H1 (cell line): ENCODE measurements at regions not wholly inside any gene's neighbourhood (a gene's known extent, or its start where the extent isn't known, plus 50 kb on each side); places are given as distances from the start of the nearest gene placed in this dataset.

ENCODE experiments used
- CTCF ChIA-PET: fragments of 300-600 bp; sonication (Branson Sonifier 250); formaldehyde crosslinking; loops from one replicate; lab custom pipeline; 2021; ENCODE audit not compliant: partially characterized antibody; lab: Charles Lee
- POLR2A ChIA-PET: fragments of 300-600 bp; sonication (Branson Sonifier 250); formaldehyde crosslinking; loops from one replicate; lab custom pipeline; 2021; ENCODE audit warnings: inconsistent platforms; ENCODE audit not compliant: partially characterized antibody; lab: Charles Lee
- DNase-seq, 2 experiments: peaks; one replicate each; pipeline versions ENCODE4 v3.0.0 to v3.0.0-alpha.2; 2010 to 2022; ENCODE audit warnings: low spot score in 2 of 2, low read depth in 1 of 2, mixed read lengths in 1 of 2
- FAIRE-seq: peaks from 2 replicates; lab custom pipeline; 2011; peaks lifted over from hg19 to GRCh38; lab: Jason Lieb, UNC
- H2AFZ ChIP-seq: 2 replicates; pipeline ENCODE4 v1.8.1; 2012; ENCODE audit warnings: low read length, inconsistent platforms
- H2AK5ac ChIP-seq: 2 replicates; pipeline ENCODE4 v1.6.1; 2013; ENCODE audit warnings: low read depth, low read length
- H2BK120ac ChIP-seq: replicated peaks from 2 replicates; pipeline ENCODE3; 2013; ENCODE audit warnings: low read depth, low read length, inconsistent platforms
- H2BK12ac ChIP-seq: 2 replicates; pipeline ENCODE4 v1.6.1; 2013; ENCODE audit warnings: low read depth, low read length
- H2BK15ac ChIP-seq: 2 replicates; pipeline ENCODE4 v1.6.1; 2013; ENCODE audit warnings: low read length
- H2BK20ac ChIP-seq: 2 replicates; pipeline ENCODE4 v1.6.1; 2013; ENCODE audit warnings: low read length
- H2BK5ac ChIP-seq: 2 replicates; pipeline ENCODE4 v1.6.1; 2013; ENCODE audit warnings: low read depth, low read length
- H3K14ac ChIP-seq: 2 replicates; pipeline ENCODE4 v1.6.1; 2013; ENCODE audit warnings: inconsistent platforms; ENCODE audit not compliant: insufficient read length
- H3K18ac ChIP-seq: 2 replicates; pipeline ENCODE4 v1.6.1; 2013; ENCODE audit warnings: low read length; ENCODE audit errors: extremely low read depth
- H3K23ac ChIP-seq: 2 replicates; pipeline ENCODE4 v1.6.1; 2013; ENCODE audit warnings: inconsistent platforms; ENCODE audit not compliant: insufficient read length
- H3K23me2 ChIP-seq: 2 replicates; pipeline ENCODE4 v1.6.1; 2013; ENCODE audit warnings: low read depth, low read length
- H3K27ac ChIP-seq: 2 replicates; pipeline ENCODE4 v1.6.1; 2011; ENCODE audit warnings: low read depth, low read length, inconsistent platforms
- H3K27me3 ChIP-seq, 4 experiments: replicated peaks in 1 of 4; 1 replicate in 1 of 4; 2 replicates in 3 of 4; pipeline versions ENCODE4 v1.6.1 to v1.8.1; 2011 to 2013; ENCODE audit warnings: low read length in 3 of 4, mild to moderate bottlenecking in 3 of 4, inconsistent platforms in 2 of 4, mixed read lengths in 2 of 4, moderate library complexity in 1 of 4; ENCODE audit not compliant: control insufficient read depth in 3 of 4, insufficient read depth in 3 of 4; ENCODE audit errors: extremely low read depth in 1 of 4
- H3K36me3 ChIP-seq, 4 experiments: 2 replicates each; pipeline versions ENCODE4 v1.6.1 to v1.8.1; 2011 to 2013; ENCODE audit warnings: mild to moderate bottlenecking in 4 of 4, low read length in 3 of 4, moderate library complexity in 2 of 4, control low read depth in 1 of 4, inconsistent platforms in 1 of 4; ENCODE audit not compliant: insufficient read depth in 4 of 4, control insufficient read depth in 2 of 4
- H3K4ac ChIP-seq: replicated peaks from 2 replicates; pipeline ENCODE3; 2013; ENCODE audit warnings: low read length, low read depth, mixed read lengths, inconsistent platforms; ENCODE audit not compliant: insufficient read length
- H3K4me1 ChIP-seq, 4 experiments: replicated peaks in 1 of 4; 1 replicate in 1 of 4; 2 replicates in 3 of 4; pipeline versions ENCODE4 v1.6.1 to v1.8.1; 2011 to 2013; ENCODE audit warnings: low read length in 3 of 4, inconsistent platforms in 2 of 4, mixed read lengths in 1 of 4; ENCODE audit not compliant: insufficient read depth in 4 of 4, control insufficient read depth in 3 of 4
- H3K4me2 ChIP-seq, 2 experiments: 2 replicates each; pipeline versions ENCODE4 v1.6.1 to v1.8.1; 2011 to 2013; ENCODE audit warnings: low read depth in 2 of 2, low read length in 2 of 2, control low read depth in 1 of 2, inconsistent platforms in 1 of 2, mild to moderate bottlenecking in 1 of 2; ENCODE audit not compliant: insufficient read depth in 1 of 2
- H3K4me3 ChIP-seq, 4 experiments: fragments of 200-600, 300-600 bp in 1 of 4; sonication (generic), shearing (Covaris generic), sonication (Bioruptor Twin) in 1 of 4; 2 replicates each; pipeline versions ENCODE4 v1.5.1 to v1.8.1; 2011 to 2016; ENCODE audit warnings: low read length in 4 of 4, low read depth in 3 of 4, control low read depth in 2 of 4, inconsistent platforms in 2 of 4, mild to moderate bottlenecking in 2 of 4, mixed read lengths in 1 of 4, moderate library complexity in 1 of 4; ENCODE audit not compliant: insufficient read depth in 2 of 4; ENCODE audit errors: extremely low read depth in 1 of 4
- H3K56ac ChIP-seq: replicated peaks from 2 replicates; pipeline ENCODE3; 2013; ENCODE audit warnings: low read depth, mild to moderate bottlenecking, mixed read lengths, low read length, inconsistent platforms; ENCODE audit not compliant: insufficient read length
- H3K79me1 ChIP-seq: 2 replicates; pipeline ENCODE4 v1.6.1; 2013; ENCODE audit warnings: low read depth, low read length, control low read depth
- H3K79me2 ChIP-seq, 2 experiments: 2 replicates each; pipeline versions ENCODE4 v1.6.1 to v1.8.1; 2012 to 2013; ENCODE audit warnings: low read length in 2 of 2, mild to moderate bottlenecking in 2 of 2, inconsistent platforms in 1 of 2; ENCODE audit not compliant: insufficient read depth in 2 of 2, control insufficient read depth in 1 of 2
- H3K9ac ChIP-seq, 4 experiments: replicated peaks in 1 of 4; 1 replicate in 1 of 4; 2 replicates in 3 of 4; pipeline versions ENCODE4 v1.6.1 to v1.8.1; 2011 to 2013; ENCODE audit warnings: low read depth in 3 of 4, low read length in 3 of 4, control low read depth in 2 of 4, mild to moderate bottlenecking in 2 of 4, moderate library complexity in 2 of 4, inconsistent platforms in 1 of 4; ENCODE audit errors: extremely low read depth in 1 of 4
- H3K9me3 ChIP-seq, 2 experiments: 2 replicates each; pipeline versions ENCODE4 v1.6.1 to v1.8.1; 2012 to 2013; ENCODE audit warnings: mild to moderate bottlenecking in 2 of 2, moderate library complexity in 2 of 2, control low read depth in 1 of 2, inconsistent platforms in 1 of 2, low read depth in 1 of 2, low read length in 1 of 2, mixed read lengths in 1 of 2; ENCODE audit not compliant: insufficient read depth in 2 of 2
- H4K20me1 ChIP-seq, 2 experiments: replicated peaks in 1 of 2; 2 replicates each; pipeline versions ENCODE3 to v1.8.1; 2011 to 2013; ENCODE audit warnings: inconsistent platforms in 2 of 2, low read length in 2 of 2, mild to moderate bottlenecking in 1 of 2; ENCODE audit not compliant: insufficient read depth in 2 of 2, control insufficient read depth in 1 of 2
- H4K5ac ChIP-seq: 2 replicates; pipeline ENCODE4 v1.6.1; 2013; ENCODE audit warnings: low read length, low read depth, mixed read lengths, inconsistent platforms; ENCODE audit not compliant: insufficient read length
- H4K8ac ChIP-seq: 2 replicates; pipeline ENCODE4 v1.8.0; 2013; ENCODE audit warnings: mild to moderate bottlenecking, moderate library complexity, low read length, inconsistent platforms; ENCODE audit not compliant: insufficient read depth; ENCODE audit errors: extremely low read depth
- H4K91ac ChIP-seq: replicated peaks from 2 replicates; pipeline ENCODE3; 2013; ENCODE audit warnings: low read length, mixed read lengths, inconsistent platforms; ENCODE audit not compliant: insufficient read length
- ASH2L ChIP-seq: fragments of 200-600, 300-600 bp; sonication (generic); IDR thresholded peaks from one replicate; pipeline ENCODE4 v1.7.1; 2017; ENCODE audit warnings: low read length
- ATF2 ChIP-seq: IDR thresholded peaks from 2 replicates; pipeline ENCODE4 v1.6.1; 2012; ENCODE audit warnings: low read length, inconsistent platforms
- BACH1 ChIP-seq: IDR thresholded peaks from 2 replicates; pipeline ENCODE4 v1.6.1; 2012; ENCODE audit warnings: low read length, improper control_type of control experiment
- CBX8 ChIP-seq: fragments of 300-800, 300-1000 bp; sonication (generic); IDR thresholded peaks from 2 replicates; pipeline ENCODE4 v1.7.1; 2016; ENCODE audit warnings: low read depth, low read length, borderline replicate concordance
- CTCF ChIP-seq, 3 experiments: IDR thresholded peaks; 1 replicate in 2 of 3; 2 replicates in 1 of 3; pipeline versions ENCODE4 v1.5.1 to v1.6.1; 2011; ENCODE audit warnings: low read length in 3 of 3, mild to moderate bottlenecking in 3 of 3, inconsistent platforms in 2 of 3, low read depth in 1 of 3, moderate library complexity in 1 of 3; ENCODE audit not compliant: insufficient read depth in 1 of 3; ENCODE audit errors: control extremely low read depth in 1 of 3
- EZH2 ChIP-seq: fragments of 200-600 bp; sonication (generic); IDR thresholded peaks from 2 replicates; pipeline ENCODE4 v1.7.1; 2012; ENCODE audit warnings: low read depth, mild to moderate bottlenecking, moderate library complexity, low read length, inconsistent platforms; ENCODE audit not compliant: severe bottlenecking
- NRF1 ChIP-seq: IDR thresholded peaks from 2 replicates; pipeline ENCODE4 v1.6.1; 2011; ENCODE audit warnings: mild to moderate bottlenecking, low read depth, low read length, improper control_type of control experiment
- RNF2 ChIP-seq: fragments of 200-900, 300-1000 bp; sonication (generic); IDR thresholded peaks from 2 replicates; pipeline ENCODE4 v1.7.1; 2016; ENCODE audit warnings: borderline replicate concordance, low read depth, mild to moderate bottlenecking, antibody characterized with exemption, low read length; ENCODE audit not compliant: poor library complexity, severe bottlenecking; ENCODE audit errors: missing control alignments
- SIRT6 ChIP-seq: IDR thresholded peaks from one replicate; pipeline ENCODE4 v1.7.1; 2012; ENCODE audit warnings: low read length, inconsistent platforms
- SIX5 ChIP-seq: IDR thresholded peaks from 2 replicates; pipeline ENCODE4 v1.6.1; 2011; ENCODE audit warnings: mild to moderate bottlenecking, low read depth, low read length
- TAF1 ChIP-seq: IDR thresholded peaks from 2 replicates; pipeline ENCODE4 v1.6.1; 2011; ENCODE audit warnings: mild to moderate bottlenecking, low read depth, low read length
- WGBS, 2 experiments: shearing (Covaris generic) in 1 of 2; methylation state at CpG; one replicate each; pipeline versions ENCODE4 v1.1.6 to v1.1.7; 2013 to 2015; ENCODE audit warnings: low lambda C conversion rate in 2 of 2, mixed read lengths in 2 of 2, inconsistent platforms in 1 of 2, low coverage in 1 of 2, missing lambda C conversion rate in 1 of 2; ENCODE audit not compliant: insufficient replicate concordance in 2 of 2, insufficient coverage in 1 of 2, insufficient read length in 1 of 2; ENCODE audit errors: extremely low coverage in 1 of 2, missing lambda C conversion rate in 1 of 2; 5-methylcytosine and 5-hydroxymethylcytosine counted together

- POLR2A ChIA-PET = no interaction called here
- no peak for FAIRE-seq
- no peak for TF ChIP-seq BACH1
- no peak for TF ChIP-seq NRF1
- no peak for TF ChIP-seq TAF1
- TF ChIP-seq SIRT6 = no peak
- TF ChIP-seq CBX8 = no peak
- TF ChIP-seq ASH2L = no peak
- no peak for TF ChIP-seq SIX5
- no peak for TF ChIP-seq EZH2
- no peak for TF ChIP-seq CTCF (IDR thresholded peaks at IDR 0.05; ENCODE audit: control extremely low read depth in 1 of 3, insufficient read depth in 1 of 3, low read depth in 1 of 3, low read length in 3 of 3)
- TF ChIP-seq ATF2 = no peak
- no peak for TF ChIP-seq RNF2
These were observed 381.5 kb upstream of the DPPA4 start for GRCh38 chr3:109718850-109719249.

More at GRCh38 chr3:109718850-109719249, 381.5 kb upstream of the DPPA4 start:
- H3K4ac ChIP-seq = no peak overlapping the region
- H2BK5ac ChIP-seq = no peak overlapping the region
- H3K23me2 ChIP-seq = no peaks in the 10 kb centered on the region
- H3K4me1 ChIP-seq = no peaks in the 10 kb centered on the region
- H2BK15ac ChIP-seq = no peak overlapping the region
- no peak overlapping the region for H4K91ac ChIP-seq
- H2AK5ac ChIP-seq = no peak overlapping the region
- H3K4me3 ChIP-seq = no peak overlapping the region
- H3K4me2 ChIP-seq = no peak overlapping the region
- H3K27me3 ChIP-seq = no peaks in the 10 kb centered on the region; a peak in 1 of 7 replicates
- WGBS, 2 experiments = 80% methylated on average over 4 of the region's 4 CpGs; no CpG with 5 or more reads in 1 of the 2 experiments
- no peak overlapping the region for H2BK20ac ChIP-seq
- H3K56ac ChIP-seq = no peak overlapping the region
- no peak overlapping the region for H3K27ac ChIP-seq
- H2BK120ac ChIP-seq = no peak overlapping the region
- H4K8ac ChIP-seq = no peak overlapping the region
- H2BK12ac ChIP-seq = no peak overlapping the region
- H3K79me1 ChIP-seq = no peaks in the 10 kb centered on the region
- H3K23ac ChIP-seq = no peak overlapping the region
- H4K5ac ChIP-seq = no peak overlapping the region
- H3K18ac ChIP-seq = no peak overlapping the region
- no peaks in the 10 kb centered on the region for H3K79me2 ChIP-seq
- H4K20me1 ChIP-seq = no peaks in the 10 kb centered on the region
- H2AFZ ChIP-seq = no peak overlapping the region
- CTCF ChIA-PET = interaction anchor here (0.6 kb wide), 1 partner anchor 48 kb away, joined by 4 read pairs; no protein-coding TSS in a partner anchor
- no peaks in the 10 kb centered on the region for H3K9me3 ChIP-seq
- H3K14ac ChIP-seq = no peak overlapping the region
- DNase-seq = no peak
- H3K9ac ChIP-seq = no peak overlapping the region
- no peaks in the 10 kb centered on the region for H3K36me3 ChIP-seq
